ENCODE measurements at regions not wholly inside any gene's neighbourhood (a gene's known extent, or its start where the extent isn't known, plus 50 kb on each side); places are given as distances from the start of the nearest gene placed in this dataset.

DNA sequence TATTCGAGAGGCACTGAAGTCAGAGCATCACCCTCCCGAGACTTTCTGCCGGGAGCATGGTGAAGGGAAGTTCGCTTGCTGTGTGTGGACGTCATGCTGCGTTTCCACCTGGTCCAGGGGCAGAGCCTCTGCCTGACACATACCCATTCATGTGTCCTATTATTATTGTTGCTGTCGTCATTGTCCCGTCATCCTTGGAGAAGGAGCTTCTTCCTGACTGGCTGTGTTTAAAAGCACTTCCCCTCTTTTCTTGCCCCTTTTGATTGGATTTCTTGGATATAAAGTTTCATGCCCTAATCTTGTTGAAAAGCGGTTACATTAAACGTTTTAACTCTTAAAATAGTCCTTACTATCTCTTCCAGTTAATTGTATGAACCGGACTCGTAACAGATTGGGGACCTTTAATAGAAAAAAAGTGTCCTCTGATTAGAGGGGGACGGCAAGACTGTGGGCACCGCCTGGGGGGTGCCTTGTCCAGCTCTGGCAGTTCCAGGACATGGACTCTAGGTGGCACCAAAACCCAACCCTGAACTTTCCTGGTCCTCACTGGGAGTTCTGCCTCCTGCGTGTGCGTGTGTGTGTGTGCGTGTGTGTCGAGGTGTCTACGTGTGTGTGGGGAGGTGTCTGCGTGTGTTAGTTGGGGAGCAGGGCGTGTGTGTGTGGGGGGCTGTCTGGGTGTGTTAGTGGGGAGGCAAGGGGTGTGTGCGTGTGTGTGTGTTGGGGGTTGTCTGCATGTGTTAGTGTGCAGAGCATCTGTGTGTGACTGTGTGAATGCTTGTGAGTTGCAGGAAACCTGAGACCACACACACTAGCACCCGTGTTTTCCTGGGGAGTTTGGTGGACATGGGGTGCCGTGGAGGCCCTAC, 133.3 kb upstream of the CIBAR2 start:
- H3K27ac ChIP-seq: no peak overlapping the region
- peak; percentile 80 for DNase-seq

GRCh38 chr16:85246473-85246872, 134.2 kb upstream of the CIBAR2 start:
- WGBS, 2 experiments (ENCODE audit: low coverage in 1 of 2, low lambda C conversion rate in 2 of 2, missing lambda C conversion rate in 2 of 2): 37 to 48% methylated on average over 6 to 8 of the region's 8 CpGs
- no peak overlapping the region for H3K27ac ChIP-seq
- H3K27me3 ChIP-seq (replicated peaks; ENCODE audit: insufficient read depth): no peaks in the 10 kb centered on the region
- in situ Hi-C loops (cut with MboI): no loop called here
- H3F3A ChIP-seq (ENCODE audit: insufficient read depth): peaks cover 7% of the 10 kb centered on the region; the same call in 1 of the 2 replicates
- no peaks in the 10 kb centered on the region for H3K36me3 ChIP-seq (ENCODE audit: low read depth)
- no peak for DNase-seq
- no peak overlapping the region for H3K4me3 ChIP-seq
- peaks cover 76% of the 10 kb centered on the region for H3K79me2 ChIP-seq (ENCODE audit: insufficient read depth)
- H2AFZ ChIP-seq: no peak overlapping the region
- H3K9me3 ChIP-seq (ENCODE audit: low read depth): no peaks in the 10 kb centered on the region
- no peak overlapping the region for H3K9ac ChIP-seq
- peaks cover 3% of the 10 kb centered on the region; the same call in 1 of the 2 replicates for H4K20me1 ChIP-seq (ENCODE audit: insufficient read depth)
- TF ChIP-seq EZH2 (IDR thresholded peaks at IDR 0.05; ENCODE audit: insufficient read depth, poor library complexity, severe bottlenecking): no peak
- TF ChIP-seq EZH2phosphoT487 (IDR thresholded peaks at IDR 0.05; ENCODE audit: insufficient read depth, low read depth): no peak
- H3K9me2 ChIP-seq (ENCODE audit: insufficient read depth): no peaks in the 10 kb centered on the region
- H3K4me2 ChIP-seq (ENCODE audit: unreplicated experiment): no peak overlapping the region
- no peaks in the 10 kb centered on the region for H3K4me1 ChIP-seq (ENCODE audit: insufficient read depth)

More for the DNA sequence above, 133.3 kb upstream of the CIBAR2 start:
- Histone ChIP-seq H3K4me2 (ENCODE audit: unreplicated experiment) (no peak overlapping the region), H3K4me1 (ENCODE audit: insufficient read depth) (no peaks in the 10 kb centered on the region), H4K20me1 (ENCODE audit: insufficient read depth) (peaks cover 3% of the 10 kb centered on the region; the same call in 1 of the 2 replicates), H3F3A (ENCODE audit: insufficient read depth) (peaks cover 7% of the 10 kb centered on the region; the same call in 1 of the 2 replicates), H3K36me3 (ENCODE audit: low read depth) (no peaks in the 10 kb centered on the region), H3K4me3 (no peak overlapping the region), H2AFZ (no peak overlapping the region), H3K79me2 (ENCODE audit: insufficient read depth) (peaks cover 76% of the 10 kb centered on the region), H3K9ac (no peak overlapping the region), H3K9me3 (ENCODE audit: low read depth) (no peaks in the 10 kb centered on the region), H3K27me3 (replicated peaks; ENCODE audit: insufficient read depth) (no peaks in the 10 kb centered on the region), H3K9me2 (ENCODE audit: insufficient read depth) (no peaks in the 10 kb centered on the region)
- TF ChIP-seq EZH2 (IDR thresholded peaks at IDR 0.05; ENCODE audit: insufficient read depth, poor library complexity, severe bottlenecking) (no peak), EZH2phosphoT487 (IDR thresholded peaks at IDR 0.05; ENCODE audit: insufficient read depth, low read depth) (no peak)
- 20 to 22% methylated on average over 23 to 24 of the region's 24 CpGs for WGBS, 2 experiments (ENCODE audit: low coverage in 1 of 2, low lambda C conversion rate in 2 of 2, missing lambda C conversion rate in 2 of 2)
- in situ Hi-C loops (cut with MboI): no loop called here

GRCh38 chr16:85246973-85247372, 134.7 kb upstream of the CIBAR2 start:
- no peaks in the 10 kb centered on the region for H3K4me1 ChIP-seq (ENCODE audit: insufficient read depth)
- no peak overlapping the region for H2AFZ ChIP-seq
- H3K9me3 ChIP-seq (ENCODE audit: low read depth): no peaks in the 10 kb centered on the region
- H4K20me1 ChIP-seq (ENCODE audit: insufficient read depth): peaks cover 3% of the 10 kb centered on the region; the same call in 1 of the 2 replicates
- in situ Hi-C loops (cut with MboI): no loop called here
- peaks cover 7% of the 10 kb centered on the region; the same call in 1 of the 2 replicates for H3F3A ChIP-seq (ENCODE audit: insufficient read depth)
- no peak overlapping the region for H3K9ac ChIP-seq
- 82 to 86% methylated on average over 8 of the region's 8 CpGs for WGBS, 2 experiments (ENCODE audit: low coverage in 1 of 2, low lambda C conversion rate in 2 of 2, missing lambda C conversion rate in 2 of 2)
- H3K27ac ChIP-seq: no peak overlapping the region
- H3K36me3 ChIP-seq (ENCODE audit: low read depth): no peaks in the 10 kb centered on the region
- H3K4me3 ChIP-seq: no peak overlapping the region
- no peaks in the 10 kb centered on the region for H3K27me3 ChIP-seq (replicated peaks; ENCODE audit: insufficient read depth)
- H3K9me2 ChIP-seq (ENCODE audit: insufficient read depth): no peaks in the 10 kb centered on the region
- H3K4me2 ChIP-seq (ENCODE audit: unreplicated experiment): no peak overlapping the region
- no peak for DNase-seq
- TF ChIP-seq EZH2phosphoT487 (IDR thresholded peaks at IDR 0.05; ENCODE audit: insufficient read depth, low read depth) (no peak), EZH2 (IDR thresholded peaks at IDR 0.05; ENCODE audit: insufficient read depth, poor library complexity, severe bottlenecking) (no peak)
- H3K79me2 ChIP-seq (ENCODE audit: insufficient read depth): peaks cover 78% of the 10 kb centered on the region

DNA sequence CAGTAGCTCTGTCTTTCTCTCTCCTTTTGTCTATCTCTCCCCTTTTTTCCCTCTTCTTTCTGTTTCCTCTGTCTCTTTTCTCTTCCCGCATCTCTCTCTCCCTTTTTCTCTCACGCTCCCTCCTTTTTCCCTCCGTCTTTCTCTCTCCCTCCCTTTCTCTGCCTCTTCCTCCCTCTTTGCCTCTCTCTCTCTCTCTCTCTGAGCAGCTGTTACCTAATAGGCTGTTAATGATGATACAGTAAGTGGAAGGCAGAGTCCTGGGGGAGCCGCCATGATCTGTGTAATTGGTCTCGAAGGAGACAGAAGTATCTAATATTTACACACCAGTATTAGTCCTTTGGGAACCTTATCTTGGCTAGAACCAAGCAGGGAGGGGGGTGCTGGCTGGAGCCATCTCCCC, 136.1 kb upstream of the CIBAR2 start:
- in situ Hi-C loops (cut with MboI): no loop called here
- no peaks in the 10 kb centered on the region for H3K9me3 ChIP-seq (ENCODE audit: low read depth)
- H3K4me3 ChIP-seq: no peak overlapping the region
- no peak for DNase-seq
- no peak overlapping the region for H3K9ac ChIP-seq
- TF ChIP-seq EZH2phosphoT487 (IDR thresholded peaks at IDR 0.05; ENCODE audit: insufficient read depth, low read depth) (no peak), EZH2 (IDR thresholded peaks at IDR 0.05; ENCODE audit: insufficient read depth, poor library complexity, severe bottlenecking) (no peak)
- no peaks in the 10 kb centered on the region for H3K36me3 ChIP-seq (ENCODE audit: low read depth)
- H3K79me2 ChIP-seq (ENCODE audit: insufficient read depth): peaks cover 87% of the 10 kb centered on the region
- no peaks in the 10 kb centered on the region for H3K27me3 ChIP-seq (replicated peaks; ENCODE audit: insufficient read depth)
- no peaks in the 10 kb centered on the region for H3K9me2 ChIP-seq (ENCODE audit: insufficient read depth)
- no peak overlapping the region for H2AFZ ChIP-seq
- H4K20me1 ChIP-seq (ENCODE audit: insufficient read depth): peaks cover 3% of the 10 kb centered on the region
- 93 to 95% methylated on average over 5 of the region's 5 CpGs for WGBS, 2 experiments (ENCODE audit: low coverage in 1 of 2, low lambda C conversion rate in 2 of 2, missing lambda C conversion rate in 2 of 2)
- H3K4me2 ChIP-seq (ENCODE audit: unreplicated experiment): no peak overlapping the region
- H3K27ac ChIP-seq: no peak overlapping the region
- no peaks in the 10 kb centered on the region for H3K4me1 ChIP-seq (ENCODE audit: insufficient read depth)
- peaks cover 7% of the 10 kb centered on the region; the same call in 1 of the 2 replicates for H3F3A ChIP-seq (ENCODE audit: insufficient read depth)
